CD14-positive monocyte (primary cell): ENCODE measurements at regions not wholly inside any gene's neighbourhood (a gene's known extent, or its start where the extent isn't known, plus 50 kb on each side); places are given as distances from the start of the nearest gene placed in this dataset.

ENCODE experiments used
- DNase-seq, 3 donors: peaks; one replicate each; pipeline ENCODE4 v3.0.0-alpha.2; 2011 to 2022
- H2AFZ ChIP-seq: 2 replicates; pipeline ENCODE4 v1.6.0; 2012; ENCODE audit warnings: mild to moderate bottlenecking, low read depth, low read length, inconsistent platforms; ENCODE audit not compliant: insufficient read depth, poor library complexity, severe bottlenecking
- H3K27ac ChIP-seq, 2 donors: 1 replicate in 1 of 2; 2 replicates in 1 of 2; pipeline ENCODE4 v1.5.1; 2012 to 2013; ENCODE audit warnings: low read length in 2 of 2, control low read depth in 1 of 2, inconsistent platforms in 1 of 2, low read depth in 1 of 2, mild to moderate bottlenecking in 1 of 2
- H3K27me3 ChIP-seq, 2 donors: one replicate each; pipeline versions ENCODE4 v1.6.0 to v1.6.1; 2011 to 2013; ENCODE audit warnings: low read length in 2 of 2; ENCODE audit not compliant: control insufficient read depth in 2 of 2, insufficient read depth in 2 of 2
- H3K36me3 ChIP-seq, 2 donors: replicated peaks in 1 of 2; 1 replicate in 1 of 2; 2 replicates in 1 of 2; pipeline versions ENCODE4 v1.5.1 to v1.6.1; 2012 to 2013; ENCODE audit warnings: low read length in 2 of 2, control low read depth in 1 of 2, inconsistent platforms in 1 of 2, mild to moderate bottlenecking in 1 of 2; ENCODE audit not compliant: insufficient read depth in 2 of 2, control insufficient read depth in 1 of 2
- H3K4me1 ChIP-seq, 2 donors: 1 replicate in 1 of 2; 2 replicates in 1 of 2; pipeline versions ENCODE4 v1.5.1 to v1.6.1; 2012 to 2013; ENCODE audit warnings: low read length in 2 of 2, control low read depth in 1 of 2, inconsistent platforms in 1 of 2, mild to moderate bottlenecking in 1 of 2, moderate library complexity in 1 of 2; ENCODE audit not compliant: insufficient read depth in 2 of 2, control insufficient read depth in 1 of 2
- H3K4me2 ChIP-seq: replicated peaks from 2 replicates; pipeline ENCODE3; 2012; ENCODE audit warnings: low read length, moderate library complexity, mild to moderate bottlenecking; ENCODE audit not compliant: poor library complexity, severe bottlenecking; ENCODE audit errors: extremely low read depth
- H3K4me3 ChIP-seq, 3 experiments: fragments of 200-600 bp in 1 of 3; sonication (generic) in 1 of 3; replicated peaks in 1 of 3; 1 replicate in 2 of 3; 2 replicates in 1 of 3; pipeline ENCODE4 v1.5.1; 2011 to 2013; ENCODE audit warnings: low read length in 3 of 3, mild to moderate bottlenecking in 3 of 3, control low read depth in 2 of 3, low read depth in 2 of 3, inconsistent platforms in 1 of 3, moderate library complexity in 1 of 3
- H3K79me2 ChIP-seq: 2 replicates; pipeline ENCODE4 v1.6.0; 2012; ENCODE audit warnings: mild to moderate bottlenecking, control low read depth, inconsistent platforms, low read length, moderate library complexity; ENCODE audit not compliant: insufficient read depth
- H3K9ac ChIP-seq: 2 replicates; pipeline ENCODE4 v1.6.0; 2017; ENCODE audit warnings: low read length, mild to moderate bottlenecking; ENCODE audit not compliant: insufficient read depth, poor library complexity, severe bottlenecking
- H3K9me3 ChIP-seq, 2 donors: replicated peaks in 1 of 2; 1 replicate in 1 of 2; 2 replicates in 1 of 2; pipeline versions ENCODE4 v1.5.1 to v1.6.1; 2012 to 2013; ENCODE audit warnings: low read length in 2 of 2, control low read depth in 1 of 2; ENCODE audit not compliant: control insufficient read depth in 1 of 2, insufficient read depth in 1 of 2
- H4K20me1 ChIP-seq: 2 replicates; pipeline ENCODE4 v1.6.0; 2012; ENCODE audit warnings: mild to moderate bottlenecking, low read length, control low read depth, moderate library complexity; ENCODE audit not compliant: insufficient read depth
- H3K27ac Mint-ChIP-seq, 7 donors: one replicate each; pipeline ENCODE4 v1.8.0; 2020; ENCODE audit warnings: mild to moderate bottlenecking in 7 of 7, mixed read lengths in 7 of 7, moderate library complexity in 6 of 7, inconsistent platforms in 2 of 7
- H3K27me3 Mint-ChIP-seq, 3 donors: one replicate each; pipeline ENCODE4 v1.8.0; 2021 to 2022; ENCODE audit warnings: low read depth in 3 of 3, mild to moderate bottlenecking in 3 of 3, mixed read lengths in 3 of 3, moderate library complexity in 3 of 3, inconsistent platforms in 1 of 3
- H3K36me3 Mint-ChIP-seq, 2 donors: one replicate each; pipeline ENCODE4 v1.8.0; 2020; ENCODE audit warnings: mixed read lengths in 2 of 2, inconsistent platforms in 1 of 2, mild to moderate bottlenecking in 1 of 2
- H3K4me1 Mint-ChIP-seq: one replicate; pipeline ENCODE4 v1.8.0; 2020; ENCODE audit warnings: mild to moderate bottlenecking, mixed read lengths
- H3K4me3 Mint-ChIP-seq, 2 donors: one replicate each; pipeline ENCODE4 v1.8.0; 2020; ENCODE audit warnings: mild to moderate bottlenecking in 2 of 2, mixed read lengths in 2 of 2, moderate library complexity in 1 of 2
- H3K9me3 Mint-ChIP-seq, 7 donors: one replicate each; pipeline ENCODE4 v1.8.0; 2020 to 2022; ENCODE audit warnings: mixed read lengths in 7 of 7, mild to moderate bottlenecking in 6 of 7, moderate library complexity in 6 of 7, inconsistent platforms in 2 of 7
- CTCF ChIP-seq: fragments of 200-600 bp; IDR thresholded peaks from one replicate; pipeline ENCODE4 v1.8.0; 2022; ENCODE audit warnings: antibody characterized with exemption, mild to moderate bottlenecking
- WGBS: methylation state at CpG from one replicate; pipeline ENCODE4 v1.1.5; 2013; ENCODE audit warnings: missing lambda C conversion rate; ENCODE audit not compliant: insufficient coverage; 5-methylcytosine and 5-hydroxymethylcytosine counted together
- intact Hi-C, 2 donors: fragments of 100-400 bp; cut with micrococcal nuclease; formaldehyde crosslinking; loops; one replicate each; pipeline versions ENCODE4 v1.15.0 to v1.15.1; 2023

- H3K4me1 ChIP-seq: peaks cover 11 to 34% of the 10 kb centered on the region in 2 donors
- no peak overlapping the region for H3K4me3 ChIP-seq
- no peaks in the 10 kb centered on the region for H3K27me3 ChIP-seq
- no peak for TF ChIP-seq CTCF
- no peaks in the 10 kb centered on the region for H3K79me2 ChIP-seq
- Mint-ChIP-seq H3K4me1 (peaks cover 25% of the 10 kb centered on the region), H3K27me3 (peaks cover 0 to 3% (median 3%) of the 10 kb centered on the region in 3 donors), H3K9me3 (peaks cover 2 to 7% (median 5%) of the 10 kb centered on the region in 7 donors), H3K36me3 (no peaks in the 10 kb centered on the region), H3K27ac (no peak overlapping the region), H3K4me3 (no peak overlapping the region)
- WGBS: no CpG with 5 or more reads among the region's 5 CpGs
- peaks cover 4 to 8% of the 10 kb centered on the region in 2 donors for H3K9me3 ChIP-seq
- no peaks in the 10 kb centered on the region for H3K36me3 ChIP-seq
- H4K20me1 ChIP-seq: no peaks in the 10 kb centered on the region
- no peak overlapping the region for H3K27ac ChIP-seq
- no peak overlapping the region for H2AFZ ChIP-seq
- no peak overlapping the region for H3K4me2 ChIP-seq
- DNase-seq: no peak
- H3K9ac ChIP-seq: no peak overlapping the region
- intact Hi-C loops: no loop called here
These were observed 76.6 kb upstream of the RAP1B start for GRCh38 chr12:68534108-68534507.

GRCh38 chr12:68536885-68537485 is 73.7 kb upstream of the RAP1B start:
- Mint-ChIP-seq H3K9me3 (peaks cover 6 to 13% (median 9%) of the 10 kb centered on the region in 7 donors), H3K27ac (no peak overlapping the region), H3K36me3 (no peaks in the 10 kb centered on the region), H3K27me3 (peaks cover 0 to 3% (median 3%) of the 10 kb centered on the region in 3 donors), H3K4me1 (peaks cover 42% of the 10 kb centered on the region), H3K4me3 (no peak overlapping the region)
- H3K36me3 ChIP-seq: no peaks in the 10 kb centered on the region
- H3K4me3 ChIP-seq: no peak overlapping the region
- TF ChIP-seq CTCF: no peak
- H3K27me3 ChIP-seq: no peaks in the 10 kb centered on the region
- no peaks in the 10 kb centered on the region for H3K79me2 ChIP-seq
- no peaks in the 10 kb centered on the region for H4K20me1 ChIP-seq
- H2AFZ ChIP-seq: no peak overlapping the region
- H3K27ac ChIP-seq: no peak overlapping the region
- DNase-seq: peak in 1 of 3 donors; percentile 5
- intact Hi-C loops: no loop called here
- 100% methylated on average over 3 of the region's 6 CpGs for WGBS
- no peak overlapping the region for H3K4me2 ChIP-seq
- H3K9me3 ChIP-seq: peaks cover 4 to 12% of the 10 kb centered on the region in 2 donors
- peaks cover 25 to 49% of the 10 kb centered on the region in 2 donors for H3K4me1 ChIP-seq
- H3K9ac ChIP-seq: no peak overlapping the region
